ENCODE measurements at regions not wholly inside any gene's neighbourhood (a gene's known extent, or its start where the extent isn't known, plus 50 kb on each side); places are given as distances from the start of the nearest gene placed in this dataset.

- TF ChIP-seq CTCF (conservative IDR thresholded peaks at IDR 0.05; ENCODE audit: low read depth, low read length): no peak
- no peak for TF ChIP-seq EZH2 (IDR thresholded peaks at IDR 0.05; ENCODE audit: borderline replicate concordance, low read depth, low read length, poor library complexity, severe bottlenecking)
Measured at GRCh38 chr3:176587089-176587488, 610.2 kb downstream of the TBL1XR1 start.
